Epidermal melanocyte (primary cell): ENCODE measurements at regions not wholly inside any gene's neighbourhood (a gene's known extent, or its start where the extent isn't known, plus 50 kb on each side); places are given as distances from the start of the nearest gene placed in this dataset.
"Not testable (repeated sequence)": the region's sequence is repeated elsewhere in the genome, so short reads cannot be mapped to it uniquely, and the experiment has no call there.

ENCODE experiments used
- DNase-seq: peaks from one replicate; pipeline ENCODE4 v3.0.0; 2011; ENCODE audit warnings: low spot score; ENCODE audit not compliant: insufficient read length

GRCh38 chr10:123309731-123310130, 155.5 kb downstream of the BUB3 start:
- no peak for DNase-seq

- no peak for DNase-seq
These were observed 162.6 kb downstream of the BUB3 start for GRCh38 chr10:123316776-123317175.

- no peak for DNase-seq
These were observed 164.3 kb downstream of the BUB3 start for GRCh38 chr10:123318516-123318915.

- DNase-seq: no peak
These were observed 165.9 kb downstream of the BUB3 start for GRCh38 chr10:123320091-123320490.

- no peak for DNase-seq
These were observed 169.7 kb downstream of the BUB3 start for GRCh38 chr10:123323884-123324283.

- DNase-seq: no peak
These were observed 171.5 kb downstream of the BUB3 start for GRCh38 chr10:123325663-123326190.

- no peak for DNase-seq
These were observed 172.5 kb downstream of the BUB3 start for GRCh38 chr10:123326674-123327073.

GRCh38 chr10:123327450-123327849, 173.2 kb downstream of the BUB3 start:
- DNase-seq: no peak

GRCh38 chr10:123327896-123328295, 173.7 kb downstream of the BUB3 start:
- DNase-seq: no peak

GRCh38 chr10:123331438-123331837, 177.2 kb downstream of the BUB3 start:
- DNase-seq: no peak

- DNase-seq: no peak
These were observed 192.4 kb downstream of the BUB3 start for GRCh38 chr10:123346581-123346980.

GRCh38 chr10:123348691-123349572, 194.7 kb downstream of the BUB3 start:
- no peak for DNase-seq

GRCh38 chr10:123351715-123352114, 197.5 kb downstream of the BUB3 start:
- no peak for DNase-seq

GRCh38 chr10:123354521-123354920, 200.3 kb downstream of the BUB3 start:
- DNase-seq: no peak

GRCh38 chr10:123355748-123356481, 201.7 kb downstream of the BUB3 start:
- DNase-seq: no peak

- DNase-seq: no peak
These were observed 202.6 kb downstream of the BUB3 start for GRCh38 chr10:123356799-123357198.

GRCh38 chr10:123357421-123357930, 203.3 kb downstream of the BUB3 start:
- no peak for DNase-seq

GRCh38 chr10:123359539-123359938, 205.3 kb downstream of the BUB3 start:
- no peak for DNase-seq

GRCh38 chr10:123361832-123362231, 207.6 kb downstream of the BUB3 start:
- DNase-seq: no peak

- DNase-seq: no peak
These were observed 213.0 kb downstream of the BUB3 start for GRCh38 chr10:123367195-123367594.

GRCh38 chr10:123371626-123372025, 217.4 kb downstream of the BUB3 start:
- DNase-seq: not testable (repeated sequence)

GRCh38 chr10:123373591-123373990, 219.4 kb downstream of the BUB3 start:
- no peak for DNase-seq
